OCI-LY1 (cell line): ENCODE measurements at regions not wholly inside any gene's neighbourhood (a gene's known extent, or its start where the extent isn't known, plus 50 kb on each side); places are given as distances from the start of the nearest gene placed in this dataset.

Experiments used
- CTCF ChIP-seq: fragments of 200-600 bp; sonication (generic), shearing (Covaris generic); IDR thresholded peaks from 2 replicates; pipeline ENCODE4 v1.5.1; 2017; ENCODE audit warnings: mild to moderate bottlenecking, antibody characterized with exemption, low read length, moderate library complexity, mixed read lengths
- EZH2 ChIP-seq: fragments of 200-600 bp; sonication (generic), shearing (Covaris generic); IDR thresholded peaks from 2 replicates; pipeline ENCODE4 v1.8.0; 2017; ENCODE audit warnings: borderline replicate concordance, mixed run types, mild to moderate bottlenecking, antibody characterized with exemption, low read length, moderate library complexity, mixed read lengths

- TF ChIP-seq CTCF (no peak), EZH2 (no peak)
These were observed 283.9 kb upstream of the PRICKLE1 start for GRCh38 chr12:42873401-42873800.
